Thyroid gland (tissue), 4 donors: ENCODE measurements at regions not wholly inside any gene's neighbourhood (a gene's known extent, or its start where the extent isn't known, plus 50 kb on each side); places are given as distances from the start of the nearest gene placed in this dataset.

ENCODE experiments used
- CTCF ChIP-seq, 6 experiments: fragments of 200-600 bp in 3 of 6; fragments of 450-650 bp in 3 of 6; sonication (generic) in 3 of 6; IDR thresholded peaks; one replicate each; pipeline ENCODE4 v1.5.1; 2016 to 2019; ENCODE audit warnings: antibody characterized with exemption in 6 of 6, mild to moderate bottlenecking in 2 of 6, inconsistent platforms in 1 of 6, moderate library complexity in 1 of 6
- POLR2A ChIP-seq, 2 donors: fragments of 450-650 bp; IDR thresholded peaks; one replicate each; pipeline ENCODE4 v1.6.1; 2017; ENCODE audit warnings: antibody characterized with exemption in 2 of 2, mild to moderate bottlenecking in 2 of 2, moderate library complexity in 1 of 2

- TF ChIP-seq CTCF (IDR thresholded peaks at IDR 0.05) (no peak), POLR2A (IDR thresholded peaks at IDR 0.05) (no peak)
Observed at GRCh38 chr12:58413794-58414193, 472.4 kb downstream of the ATP23 start.
